Naive thymus-derived CD8-positive, alpha-beta T cell (primary cell): ENCODE measurements at regions not wholly inside any gene's neighbourhood (a gene's known extent, or its start where the extent isn't known, plus 50 kb on each side); places are given as distances from the start of the nearest gene placed in this dataset.

Experiments used
- ATAC-seq, 2 donors: fragments of 150-1000 bp; cut with Tn5 transposase in 1 of 2; sonication (Bioruptor Pico), chemical (Tn5 transposase) in 1 of 2; 1 replicate in 1 of 2; 2 replicates in 1 of 2; pipeline ENCODE4 v1.10.0; 2021; ENCODE audit warnings: mild to moderate bottlenecking in 2 of 2, moderate library complexity in 2 of 2
- POLR2A ChIA-PET: fragments of 350-600 bp; sonication (Branson Sonifier 250); formaldehyde crosslinking; loops from one replicate; lab custom pipeline; 2021; ENCODE audit warnings: antibody characterized with exemption; lab: Charles Lee
- DNase-seq, 10 donors: peaks; one replicate each; pipeline versions ENCODE4 v3.0.0 to v3.0.0-alpha.2; 2020 to 2022
- H3K27ac Mint-ChIP-seq, 10 donors: one replicate each; pipeline ENCODE4 v1.8.0; 2020 to 2022; ENCODE audit warnings: mild to moderate bottlenecking in 10 of 10, mixed read lengths in 10 of 10, moderate library complexity in 4 of 10, inconsistent platforms in 1 of 10
- H3K27me3 Mint-ChIP-seq, 5 donors: one replicate each; pipeline ENCODE4 v1.8.0; 2021 to 2022; ENCODE audit warnings: mixed read lengths in 5 of 5
- H3K36me3 Mint-ChIP-seq, 3 donors: one replicate each; pipeline ENCODE4 v1.8.0; 2020 to 2022; ENCODE audit warnings: mixed read lengths in 3 of 3, mild to moderate bottlenecking in 2 of 3, inconsistent platforms in 1 of 3
- H3K4me1 Mint-ChIP-seq, 4 donors: one replicate each; pipeline ENCODE4 v1.8.0; 2021 to 2022; ENCODE audit warnings: mixed read lengths in 4 of 4
- H3K4me3 Mint-ChIP-seq, 10 donors: one replicate each; pipeline ENCODE4 v1.8.0; 2020 to 2022; ENCODE audit warnings: mild to moderate bottlenecking in 10 of 10, mixed read lengths in 10 of 10, moderate library complexity in 6 of 10, inconsistent platforms in 1 of 10
- H3K9me3 Mint-ChIP-seq, 9 donors: one replicate each; pipeline ENCODE4 v1.8.0; 2020 to 2022; ENCODE audit warnings: mixed read lengths in 9 of 9, mild to moderate bottlenecking in 3 of 9, inconsistent platforms in 1 of 9, moderate library complexity in 1 of 9

DNA sequence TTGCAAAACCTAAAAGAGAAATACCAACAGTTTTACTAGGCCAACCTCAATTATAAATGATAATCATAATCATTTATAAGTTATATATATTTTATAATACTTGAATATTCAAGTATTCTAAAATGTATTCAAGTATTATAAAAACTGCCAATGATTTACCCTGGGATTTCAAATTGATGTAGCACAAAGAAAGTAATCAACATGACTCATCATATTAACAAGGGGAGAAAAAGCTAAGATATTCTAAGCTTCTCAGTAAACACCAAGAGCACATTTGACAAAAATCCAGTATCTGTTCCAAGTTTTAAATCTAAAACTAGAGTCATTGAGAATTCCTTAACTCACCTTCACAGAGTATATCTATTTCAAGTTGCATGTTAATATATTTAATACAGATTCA, 56.1 kb downstream of the CAPZA3 start:
- Mint-ChIP-seq H3K4me3 (no peak overlapping the region), H3K36me3 (no peaks in the 10 kb centered on the region), H3K27ac (no peak overlapping the region), H3K9me3 (peaks cover 0 to 5% (median 2%) of the 10 kb centered on the region in 9 donors), H3K27me3 (no peaks in the 10 kb centered on the region), H3K4me1 (no peaks in the 10 kb centered on the region)
- POLR2A ChIA-PET = no interaction called here
- ATAC-seq (no peak), DNase-seq (no peak)

GRCh38 chr12:18797604-18798003, 59.7 kb downstream of the CAPZA3 start:
- Mint-ChIP-seq H3K4me3 (no peak overlapping the region), H3K9me3 (peaks cover 0 to 4% (median 0%) of the 10 kb centered on the region in 9 donors), H3K27me3 (no peaks in the 10 kb centered on the region), H3K4me1 (no peaks in the 10 kb centered on the region), H3K36me3 (no peaks in the 10 kb centered on the region), H3K27ac (no peak overlapping the region)
- POLR2A ChIA-PET = interaction anchor here (0.5 kb wide), 1 partner anchor 33 kb away, joined by 3 read pairs; no protein-coding TSS in a partner anchor
- ATAC-seq (no peak), DNase-seq (no peak)

DNA sequence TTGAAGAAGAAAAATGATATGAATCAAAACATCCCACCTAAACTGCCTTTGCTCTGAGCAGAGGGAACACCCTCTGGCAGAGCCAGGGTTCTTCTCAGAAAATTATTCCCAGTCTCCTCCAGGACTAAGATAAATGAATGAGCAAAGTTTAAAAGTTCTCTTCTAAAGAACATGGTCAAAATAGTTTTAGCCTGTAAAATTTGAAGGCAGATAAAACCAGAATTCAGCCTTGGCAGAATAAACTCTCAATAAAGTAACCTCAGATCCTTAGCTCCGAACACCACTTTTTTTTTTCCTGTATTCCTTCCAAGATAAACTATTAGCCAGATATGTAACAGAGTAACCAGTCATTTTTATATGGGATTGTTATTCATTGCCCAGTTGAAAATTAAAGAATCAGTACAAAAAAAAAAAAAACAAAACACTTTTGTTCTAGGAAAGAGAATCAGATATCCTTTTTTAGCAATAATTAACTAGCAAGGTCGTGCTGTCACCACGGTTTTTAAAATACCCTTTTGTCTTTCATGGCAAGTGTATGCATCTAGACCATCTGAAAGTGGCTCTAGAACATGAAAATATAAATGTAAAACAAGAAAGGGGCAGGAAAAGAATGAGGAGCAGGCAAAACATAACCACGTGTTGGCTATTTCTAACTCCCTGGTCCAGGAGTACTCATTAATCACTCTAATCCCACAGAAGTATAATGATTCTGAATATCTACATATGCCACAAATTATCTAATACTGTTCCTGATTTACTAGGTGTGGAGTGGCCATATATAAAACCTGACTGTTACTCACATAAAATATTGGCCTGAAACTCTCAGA, 60.8 kb downstream of the CAPZA3 start:
- Mint-ChIP-seq H3K27ac (no peak overlapping the region), H3K4me1 (no peaks in the 10 kb centered on the region), H3K27me3 (no peaks in the 10 kb centered on the region), H3K9me3 (peaks cover 0 to 4% (median 0%) of the 10 kb centered on the region in 9 donors), H3K36me3 (no peaks in the 10 kb centered on the region), H3K4me3 (no peak overlapping the region)
- DNase-seq = no peak
- no peak for ATAC-seq
- POLR2A ChIA-PET = no interaction called here

- DNase-seq = no peak
- Mint-ChIP-seq H3K27ac (no peak overlapping the region), H3K9me3 (peaks cover 0 to 4% (median 0%) of the 10 kb centered on the region in 9 donors), H3K36me3 (no peaks in the 10 kb centered on the region), H3K4me1 (no peaks in the 10 kb centered on the region), H3K27me3 (no peaks in the 10 kb centered on the region), H3K4me3 (no peak overlapping the region)
- no peak for ATAC-seq
- POLR2A ChIA-PET = no interaction called here
Measured at GRCh38 chr12:18799561-18799960, 61.6 kb downstream of the CAPZA3 start.

DNA sequence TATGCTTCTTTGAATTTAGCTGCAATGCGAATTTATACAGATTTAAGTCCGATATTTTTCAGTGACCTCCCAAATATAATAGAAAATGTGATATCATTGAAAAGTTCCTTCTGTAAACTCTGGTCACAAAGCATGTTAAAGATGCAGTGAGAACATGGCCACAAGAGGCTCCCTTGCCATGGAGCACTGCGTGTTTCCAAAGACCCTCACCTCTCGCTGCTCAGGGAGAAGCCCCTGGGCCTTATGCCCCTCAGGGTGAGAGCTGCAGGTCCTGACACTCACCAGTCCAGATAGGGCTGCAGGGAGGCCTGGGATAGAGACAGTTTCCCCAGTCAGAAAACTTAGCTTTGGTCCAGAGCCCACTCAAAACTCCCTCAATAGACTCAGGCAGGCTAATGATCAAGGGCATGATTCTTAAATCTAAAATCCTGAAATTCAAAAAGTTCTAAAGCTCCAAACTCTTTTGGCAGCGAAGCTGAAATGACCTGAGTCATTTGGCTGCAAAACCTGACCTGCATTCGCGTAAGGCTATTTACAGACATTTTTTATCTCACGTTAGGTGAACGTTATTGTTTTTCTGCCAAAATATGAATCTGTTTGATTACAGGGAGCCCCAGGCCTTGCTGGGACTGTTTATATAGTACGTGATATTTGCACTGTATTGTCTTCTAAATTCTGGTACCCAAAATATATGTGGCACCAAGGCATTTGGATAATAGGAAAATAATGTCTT, 67.8 kb downstream of the CAPZA3 start:
- POLR2A ChIA-PET = no interaction called here
- H3K27me3 Mint-ChIP-seq = peaks cover 0 to 2% (median 0%) of the 10 kb centered on the region in 5 donors
- H3K27ac Mint-ChIP-seq = no peak overlapping the region
- H3K9me3 Mint-ChIP-seq = peaks cover 0 to 7% (median 0%) of the 10 kb centered on the region in 9 donors
- H3K36me3 Mint-ChIP-seq = no peaks in the 10 kb centered on the region
- H3K4me3 Mint-ChIP-seq = no peak overlapping the region
- ATAC-seq (no peak), DNase-seq (no peak)
- no peaks in the 10 kb centered on the region for H3K4me1 Mint-ChIP-seq

- POLR2A ChIA-PET = no interaction called here
- no peak for ATAC-seq
- peaks cover 0 to 3% (median 0%) of the 10 kb centered on the region in 9 donors for H3K9me3 Mint-ChIP-seq
Measured at GRCh38 chr12:18807714-18808113, 69.8 kb downstream of the CAPZA3 start.

GRCh38 chr12:18808221-18808620, 70.3 kb downstream of the CAPZA3 start:
- peaks cover 0 to 3% (median 0%) of the 10 kb centered on the region in 9 donors for H3K9me3 Mint-ChIP-seq
- POLR2A ChIA-PET = no interaction called here

More at GRCh38 chr12:18807714-18808113, 69.8 kb downstream of the CAPZA3 start:
- Mint-ChIP-seq H3K4me1 (no peaks in the 10 kb centered on the region), H3K27ac (no peak overlapping the region), H3K36me3 (no peaks in the 10 kb centered on the region), H3K4me3 (no peak overlapping the region), H3K27me3 (peaks cover 0 to 3% (median 0%) of the 10 kb centered on the region in 5 donors)
- DNase-seq = no peak

DNA sequence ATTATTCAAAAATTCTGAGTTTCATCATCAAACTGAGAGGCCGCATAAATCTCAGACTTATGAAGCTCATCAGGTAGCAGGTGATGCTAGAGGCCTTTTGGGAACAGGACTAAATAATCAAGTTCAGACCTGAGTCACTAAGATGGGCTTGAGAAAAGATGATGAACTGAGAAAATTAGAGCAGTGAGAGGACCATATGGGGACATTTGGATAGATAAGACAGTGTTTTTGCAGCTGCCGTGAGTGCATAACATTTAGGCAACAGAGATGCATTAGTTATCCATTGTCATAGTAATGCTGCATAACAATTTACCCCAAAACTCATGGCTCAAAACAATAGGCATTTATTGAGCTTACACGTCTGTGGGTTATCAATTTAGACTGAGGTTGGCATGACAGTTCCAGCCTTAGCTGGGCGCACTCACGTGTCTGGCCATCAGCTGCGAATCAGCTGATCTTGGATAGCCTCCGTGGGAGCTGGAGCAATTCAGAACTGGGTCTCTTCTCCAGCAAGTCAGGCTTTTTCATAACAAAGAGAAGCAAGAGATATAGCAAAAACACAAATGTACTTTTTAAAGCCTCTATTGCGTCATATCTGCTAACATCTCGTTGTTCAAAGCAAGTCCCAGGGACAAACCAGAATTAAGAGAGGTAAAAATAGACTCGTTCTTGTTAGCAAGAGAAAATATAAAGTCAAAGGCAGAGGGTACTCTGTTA, 72.8 kb downstream of the CAPZA3 start:
- H3K27me3 Mint-ChIP-seq = peaks cover 0 to 8% (median 0%) of the 10 kb centered on the region in 5 donors
- POLR2A ChIA-PET = no interaction called here
- H3K36me3 Mint-ChIP-seq = no peaks in the 10 kb centered on the region
- H3K4me3 Mint-ChIP-seq = no peak overlapping the region
- H3K4me1 Mint-ChIP-seq = no peaks in the 10 kb centered on the region
- DNase-seq (no peak), ATAC-seq (no peak)
- H3K27ac Mint-ChIP-seq = no peak overlapping the region
- peaks cover 0 to 3% (median 0%) of the 10 kb centered on the region in 9 donors for H3K9me3 Mint-ChIP-seq

More at GRCh38 chr12:18808221-18808620, 70.3 kb downstream of the CAPZA3 start:
- Mint-ChIP-seq H3K27ac (no peak overlapping the region), H3K4me3 (no peak overlapping the region), H3K4me1 (no peaks in the 10 kb centered on the region), H3K27me3 (peaks cover 0 to 6% (median 0%) of the 10 kb centered on the region in 5 donors), H3K36me3 (no peaks in the 10 kb centered on the region)
- no peak for ATAC-seq
- DNase-seq = no peak

DNA sequence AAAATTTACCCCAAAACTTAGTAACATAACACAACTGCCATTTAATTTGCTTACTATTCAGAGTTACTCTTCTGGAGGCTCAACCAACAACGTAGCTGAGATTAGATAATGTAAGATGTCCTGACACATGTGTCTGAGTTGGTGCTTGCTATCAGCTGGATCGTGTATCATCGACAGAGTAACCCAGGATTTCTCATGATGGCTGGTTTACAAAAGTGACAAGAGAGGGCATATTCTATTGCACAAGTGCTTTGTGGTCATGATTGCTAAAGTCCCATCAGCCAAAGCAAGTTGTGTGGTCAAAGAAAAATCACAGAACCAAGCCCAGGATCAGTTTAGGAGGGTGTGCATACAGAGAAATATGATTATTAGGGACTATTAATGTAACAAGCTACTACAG, 73.4 kb downstream of the CAPZA3 start:
- H3K9me3 Mint-ChIP-seq = peaks cover 0 to 3% (median 0%) of the 10 kb centered on the region in 9 donors
- no peak for DNase-seq
- H3K36me3 Mint-ChIP-seq = no peaks in the 10 kb centered on the region
- no peak for ATAC-seq
- no peak overlapping the region for H3K4me3 Mint-ChIP-seq
- peaks cover 0 to 8% (median 0%) of the 10 kb centered on the region in 5 donors for H3K27me3 Mint-ChIP-seq
- no peak overlapping the region for H3K27ac Mint-ChIP-seq
- POLR2A ChIA-PET = no interaction called here
- H3K4me1 Mint-ChIP-seq = no peaks in the 10 kb centered on the region

GRCh38 chr12:18813753-18814152, 75.8 kb downstream of the CAPZA3 start:
- peaks cover 0 to 8% (median 0%) of the 10 kb centered on the region in 5 donors for H3K27me3 Mint-ChIP-seq
- peaks cover 0 to 3% (median 0%) of the 10 kb centered on the region in 9 donors for H3K9me3 Mint-ChIP-seq
- H3K4me3 Mint-ChIP-seq = no peak overlapping the region
- POLR2A ChIA-PET = no interaction called here
- DNase-seq (peak in 1 of 10 donors; percentile 32), ATAC-seq (no peak)
- H3K27ac Mint-ChIP-seq = no peak overlapping the region
- H3K36me3 Mint-ChIP-seq = no peaks in the 10 kb centered on the region
- H3K4me1 Mint-ChIP-seq = no peaks in the 10 kb centered on the region

DNA sequence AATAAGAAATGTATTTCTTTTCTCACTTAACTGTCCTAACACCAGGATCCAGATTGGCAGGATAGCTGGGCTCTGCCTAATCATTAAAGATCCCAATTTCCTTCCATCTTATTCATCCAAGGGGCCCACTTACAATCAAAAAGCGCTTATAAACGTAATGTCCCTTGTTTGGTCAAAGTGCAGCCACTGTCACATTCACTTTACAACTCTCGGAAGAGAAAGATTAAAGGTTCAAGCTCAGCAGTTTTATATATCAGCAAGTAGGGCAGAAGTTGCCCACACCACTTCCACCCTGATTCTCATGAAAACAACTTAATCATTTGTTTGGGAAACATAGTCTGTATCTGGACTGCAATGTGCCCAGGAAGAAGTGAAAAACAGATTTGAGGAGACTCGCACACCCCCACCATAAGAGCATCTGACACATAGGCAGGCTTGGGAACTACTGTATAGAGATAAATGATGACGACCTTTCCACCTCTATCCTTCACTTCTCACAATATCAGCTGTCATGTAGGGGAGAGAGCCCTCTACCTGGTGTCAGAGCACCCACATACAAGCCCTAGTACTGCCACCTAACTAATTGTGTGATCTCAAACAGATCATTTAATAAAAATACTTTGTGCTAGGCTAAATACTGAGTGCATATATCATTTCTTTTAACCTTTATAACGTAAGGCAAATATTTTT, 80.8 kb downstream of the CAPZA3 start:
- POLR2A ChIA-PET = no interaction called here
- Mint-ChIP-seq H3K4me1 (no peaks in the 10 kb centered on the region), H3K27me3 (peaks cover 0 to 4% (median 0%) of the 10 kb centered on the region in 5 donors), H3K36me3 (no peaks in the 10 kb centered on the region), H3K9me3 (no peaks in the 10 kb centered on the region), H3K27ac (no peak overlapping the region), H3K4me3 (no peak overlapping the region)
- DNase-seq (no peak), ATAC-seq (no peak)

- peaks cover 0 to 4% (median 0%) of the 10 kb centered on the region in 5 donors for H3K27me3 Mint-ChIP-seq
- H3K4me3 Mint-ChIP-seq = no peak overlapping the region
- DNase-seq (peak in 1 of 10 donors; percentile 31), ATAC-seq (no peak)
- peaks cover 0 to 1% (median 0%) of the 10 kb centered on the region in 9 donors for H3K9me3 Mint-ChIP-seq
- H3K36me3 Mint-ChIP-seq = no peaks in the 10 kb centered on the region
- H3K27ac Mint-ChIP-seq = no peak overlapping the region
- POLR2A ChIA-PET = no interaction called here
- H3K4me1 Mint-ChIP-seq = peaks cover 0 to 2% (median 0%) of the 10 kb centered on the region in 4 donors
Measured at GRCh38 chr12:18819484-18819883, 81.6 kb downstream of the CAPZA3 start.
